NCI-H1417 (cell line): ENCODE measurements at regions not wholly inside any gene's neighbourhood (a gene's known extent, or its start where the extent isn't known, plus 50 kb on each side); places are given as distances from the start of the nearest gene placed in this dataset.
A peak's percentile ranks its signal among the peaks of the same experiment; 100 is the strongest.
"Not testable (repeated sequence)": the region's sequence is repeated elsewhere in the genome, so short reads cannot be mapped to it uniquely, and the experiment has no call there.

Experiments used
- DNase-seq, 3 experiments: peaks; one replicate each; lab custom pipeline; 2025; lab: John Stamatoyannopoulos, UW

GRCh38 chr3:16053794-16054193, 120.7 kb upstream of the GALNT15 start:
- no peak for DNase-seq

- DNase-seq, result no peak
Observed at GRCh38 chr3:16055606-16056211, 118.8 kb upstream of the GALNT15 start.

GRCh38 chr3:16056217-16056616, 118.3 kb upstream of the GALNT15 start:
- no peak for DNase-seq

- no peak for DNase-seq
Observed at GRCh38 chr3:16058521-16058920, 116.0 kb upstream of the GALNT15 start.

GRCh38 chr3:16059081-16059537, 115.4 kb upstream of the GALNT15 start:
- DNase-seq, result no peak

GRCh38 chr3:16059711-16060357, 114.6 kb upstream of the GALNT15 start:
- no peak for DNase-seq

DNA sequence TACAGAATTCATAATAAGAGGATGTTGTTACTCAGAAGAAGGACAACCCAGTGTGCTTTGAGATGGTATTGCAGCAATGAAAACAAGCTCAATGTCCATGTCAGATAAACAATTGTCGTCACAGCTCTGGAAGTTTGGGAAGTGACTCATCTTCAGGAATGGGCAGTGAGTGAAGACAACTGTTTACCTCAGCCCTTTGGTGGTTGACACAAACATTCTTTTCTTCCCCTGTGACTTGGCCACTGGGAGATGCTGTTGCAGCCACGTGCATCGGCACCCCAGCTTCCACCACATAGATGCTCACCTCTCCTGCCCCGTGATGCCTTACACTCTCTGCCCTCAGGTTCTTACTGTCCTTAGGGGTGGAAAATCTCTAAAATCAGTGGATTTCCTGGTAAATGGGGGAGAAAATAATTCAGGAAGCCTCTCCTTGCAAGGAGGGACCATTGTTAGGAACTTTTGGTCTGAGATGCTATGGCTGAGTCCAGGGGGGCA, 114.1 kb upstream of the GALNT15 start:
- DNase-seq, result no peak

GRCh38 chr3:16060945-16061344, 113.5 kb upstream of the GALNT15 start:
- DNase-seq, result no peak

GRCh38 chr3:16061491-16061890, 113.0 kb upstream of the GALNT15 start:
- DNase-seq, result no peak

DNA sequence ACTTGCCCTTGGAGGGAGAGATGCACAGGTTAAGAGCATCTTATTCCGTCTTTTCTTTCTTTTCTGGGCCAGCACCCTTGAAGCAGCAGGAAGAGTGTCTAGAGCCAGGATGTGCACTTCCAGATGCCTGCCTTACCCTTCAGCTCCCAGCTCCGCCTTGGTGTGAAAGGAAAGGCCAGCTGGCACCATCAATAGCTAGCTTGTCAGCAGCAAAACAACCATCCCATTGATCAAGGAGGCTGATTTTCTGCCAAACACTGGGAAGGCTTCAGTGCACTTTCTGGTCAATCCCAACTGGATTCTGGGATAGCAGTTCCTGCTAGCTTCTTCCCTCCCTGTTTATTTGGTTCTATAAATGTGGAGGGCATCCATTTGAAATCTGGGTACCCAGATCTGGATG, 110.9 kb upstream of the GALNT15 start:
- no peak for DNase-seq

DNA sequence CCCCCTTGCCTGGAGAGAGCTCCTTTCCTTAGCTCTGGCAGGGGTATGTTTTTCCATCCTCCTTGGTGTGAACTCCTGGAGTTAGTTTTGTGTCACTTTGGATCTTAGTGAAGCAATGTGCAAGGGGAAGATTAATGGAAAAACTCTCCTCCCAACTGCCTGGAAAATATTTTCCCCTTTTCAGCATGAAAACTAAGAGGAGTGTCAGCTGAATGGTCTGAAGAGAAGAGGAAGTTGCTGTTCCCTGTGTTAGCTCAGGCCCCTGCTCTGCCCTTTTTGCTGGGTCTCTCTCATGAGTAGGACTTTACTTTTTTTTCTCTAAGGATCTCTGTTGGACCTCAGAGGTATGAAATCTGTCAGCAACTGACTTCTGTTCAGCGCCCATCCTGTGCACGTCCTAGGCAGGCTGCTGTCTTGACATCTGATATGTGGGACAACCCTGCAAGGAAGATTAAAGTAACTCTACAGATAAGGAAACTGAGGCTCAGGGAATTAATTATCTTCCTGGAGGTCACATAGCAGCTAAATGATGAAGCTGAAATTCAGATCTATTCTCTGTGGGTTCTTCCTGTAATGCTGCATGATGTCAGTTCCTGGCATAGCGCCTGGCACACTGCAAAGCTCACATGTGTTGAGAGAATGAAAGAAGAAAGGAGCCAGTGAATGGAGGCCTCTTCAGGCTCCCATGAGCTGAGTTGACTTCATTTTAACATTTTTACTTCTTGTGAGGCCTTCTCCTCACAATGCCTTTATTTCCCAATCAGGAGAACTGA, 109.7 kb upstream of the GALNT15 start:
- DNase-seq, result no peak

- DNase-seq, result no peak
Observed at GRCh38 chr3:16066545-16066944, 107.9 kb upstream of the GALNT15 start.

- no peak for DNase-seq
Observed at GRCh38 chr3:16066975-16067374, 107.5 kb upstream of the GALNT15 start.

DNA sequence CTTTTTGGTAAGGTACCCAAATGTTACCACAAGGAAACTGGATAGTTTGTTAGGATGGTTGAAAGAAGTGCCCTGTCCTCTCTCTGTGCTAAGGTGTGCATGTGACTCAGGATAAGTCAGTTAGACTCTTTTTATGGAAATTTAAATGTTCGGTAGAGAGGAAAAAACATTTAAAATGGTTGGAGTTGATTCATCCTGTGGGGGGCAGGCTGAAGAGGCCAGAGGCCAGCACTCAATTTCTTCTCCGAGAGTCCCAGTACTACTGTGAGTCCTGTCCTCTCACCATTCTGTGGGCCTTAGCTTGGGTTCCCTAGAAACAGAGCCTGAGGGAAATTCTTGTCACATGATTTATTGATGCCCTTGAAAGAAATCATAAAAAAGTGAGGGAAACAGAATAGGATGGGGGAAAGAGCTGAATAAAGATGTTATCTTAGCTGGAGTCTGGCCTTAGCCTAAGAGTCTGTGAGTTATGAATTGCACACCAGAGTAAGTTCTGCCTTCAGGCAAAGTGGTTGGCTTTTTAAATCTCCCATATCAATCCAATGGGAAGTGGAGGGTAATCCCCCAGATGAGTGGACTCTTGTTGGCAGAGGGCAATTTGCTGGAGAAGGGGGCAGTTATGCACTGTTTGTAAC, 106.5 kb upstream of the GALNT15 start:
- DNase-seq, result peak in 1 of 3 experiments; percentile 21

DNA sequence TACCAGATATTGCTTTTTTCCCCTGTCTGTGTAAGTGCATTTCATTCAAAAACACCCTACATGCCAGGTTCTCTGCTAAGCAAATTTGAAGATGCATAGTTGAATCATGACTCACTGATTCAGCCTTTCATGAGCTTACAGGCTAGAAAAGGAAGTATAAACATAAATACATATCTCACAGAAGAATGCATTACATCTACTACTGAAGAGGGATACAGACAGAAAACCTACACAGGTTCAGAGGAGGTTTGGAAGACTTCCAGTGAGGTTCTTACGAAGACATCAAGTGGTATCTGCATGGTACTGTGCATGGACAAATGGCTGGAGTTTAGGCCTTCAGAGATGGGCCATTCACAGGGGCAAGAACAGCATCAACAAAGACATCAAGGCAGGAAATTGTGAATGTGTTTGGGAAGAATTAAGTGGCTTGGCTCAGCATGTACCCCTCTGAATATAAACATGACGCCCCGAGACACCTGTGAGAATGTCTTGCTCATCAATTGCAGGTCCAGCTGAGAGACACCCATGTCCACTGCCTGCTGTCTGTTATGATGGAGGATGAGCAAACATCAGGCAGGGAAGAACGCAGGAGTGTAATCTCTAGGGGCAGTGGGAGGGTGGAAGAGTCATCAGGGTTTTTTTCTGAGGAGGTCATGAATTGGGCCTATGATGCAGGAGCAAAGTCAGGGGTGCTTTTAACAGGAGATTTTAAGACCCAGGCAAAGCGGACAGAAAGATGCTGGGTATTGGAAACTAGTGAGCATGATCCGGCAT, 105.1 kb upstream of the GALNT15 start:
- no peak for DNase-seq

DNA sequence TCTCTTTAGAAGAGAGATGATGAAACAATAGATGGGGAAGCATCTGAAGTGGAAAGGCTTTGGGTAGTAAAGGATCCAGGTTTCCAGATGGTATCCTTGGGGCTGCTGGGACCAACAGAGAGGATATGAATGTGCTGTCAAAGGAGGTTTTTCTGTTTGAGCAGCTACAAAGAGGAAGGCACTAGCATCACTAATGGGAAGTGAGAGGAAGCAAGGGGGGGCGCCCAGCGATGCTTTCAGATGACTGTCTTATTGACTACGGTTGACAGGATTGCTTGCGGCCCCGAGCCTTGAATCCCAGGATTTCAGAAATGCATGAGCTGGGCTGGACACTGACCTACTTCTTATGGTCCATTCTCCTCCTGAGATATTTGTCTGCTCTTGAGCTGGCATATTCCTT, 103.8 kb upstream of the GALNT15 start:
- peak in 1 of 3 experiments; percentile 31 for DNase-seq

DNA sequence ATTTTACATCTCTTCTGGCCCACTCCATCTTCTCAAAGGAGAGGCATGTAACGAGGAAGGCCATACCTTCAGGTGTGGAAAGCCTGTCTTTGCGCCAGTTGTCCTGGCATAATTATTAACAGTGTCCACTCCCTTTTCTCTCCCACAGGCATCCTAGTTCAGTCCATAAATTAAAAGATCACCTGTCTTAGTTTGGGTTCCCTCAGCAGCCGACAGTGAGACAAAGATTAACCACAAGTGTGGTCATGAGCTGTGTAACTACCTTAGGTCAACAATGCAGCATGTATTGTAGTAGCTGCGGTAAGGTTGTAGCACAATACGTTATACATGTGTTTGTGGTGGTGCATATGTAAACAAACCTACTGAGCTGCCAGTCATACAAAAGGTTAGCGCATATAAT, 103.3 kb upstream of the GALNT15 start:
- peak; percentile 16 to 74 (median 30) for DNase-seq

GRCh38 chr3:16072420-16073110, 101.9 kb upstream of the GALNT15 start:
- no peak for DNase-seq

DNA sequence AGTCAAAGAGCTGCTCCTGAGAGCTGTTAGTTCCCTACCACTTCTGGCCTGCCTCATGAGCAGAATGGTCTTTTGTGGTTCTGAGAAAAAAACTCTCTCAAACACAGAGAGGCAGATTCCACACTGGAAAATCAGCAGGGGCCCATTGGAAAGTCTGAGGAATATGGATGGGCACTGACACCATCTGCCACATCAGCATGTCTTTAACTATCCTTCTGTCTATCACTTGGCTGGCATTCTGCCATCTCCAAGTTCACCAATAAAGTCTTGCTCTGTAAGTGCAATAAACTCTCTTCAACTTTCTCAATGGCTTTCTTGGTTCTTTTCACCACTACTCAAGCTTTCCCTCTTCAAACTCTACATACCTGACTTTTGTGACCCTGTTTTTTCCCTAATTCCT, 101.3 kb upstream of the GALNT15 start:
- DNase-seq, result no peak

GRCh38 chr3:16073990-16074671, 100.3 kb upstream of the GALNT15 start:
- not testable (repeated sequence) for DNase-seq
